Mesenchymal stem cell (in vitro differentiated cells and primary cell): ENCODE measurements at regions not wholly inside any gene's neighbourhood (a gene's known extent, or its start where the extent isn't known, plus 50 kb on each side); places are given as distances from the start of the nearest gene placed in this dataset.

Experiments
- DNase-seq: peaks from one replicate; pipeline ENCODE4 v3.0.0-alpha.2; 2013
- H2AFZ ChIP-seq: one replicate; pipeline ENCODE4 v1.6.1; 2013; ENCODE audit warnings: low read depth, mild to moderate bottlenecking, control low read depth, inconsistent platforms, low read length, moderate library complexity
- H2AK5ac ChIP-seq: 2 replicates; pipeline ENCODE4 v1.6.1; 2013; ENCODE audit warnings: low read length, moderate library complexity, mild to moderate bottlenecking, inconsistent platforms; ENCODE audit not compliant: severe bottlenecking
- H2BK120ac ChIP-seq: one replicate; pipeline ENCODE4 v1.6.1; 2013; ENCODE audit warnings: low read depth, mild to moderate bottlenecking, inconsistent platforms, low read length, moderate library complexity
- H2BK12ac ChIP-seq, 2 experiments: one replicate each; pipeline ENCODE4 v1.6.1; 2013; ENCODE audit warnings: inconsistent platforms in 2 of 2, low read length in 2 of 2, mild to moderate bottlenecking in 2 of 2, moderate library complexity in 2 of 2, control low read depth in 1 of 2
- H2BK15ac ChIP-seq: one replicate; pipeline ENCODE4 v1.6.1; 2013; ENCODE audit warnings: mild to moderate bottlenecking, low read depth, inconsistent platforms; ENCODE audit not compliant: poor library complexity, severe bottlenecking
- H2BK5ac ChIP-seq: 2 replicates; pipeline ENCODE4 v1.6.1; 2013; ENCODE audit warnings: low read depth, mild to moderate bottlenecking, low read length, control low read depth, inconsistent platforms; ENCODE audit not compliant: poor library complexity, severe bottlenecking
- H3K14ac ChIP-seq, 2 experiments: one replicate each; pipeline ENCODE4 v1.6.1; 2013; ENCODE audit warnings: inconsistent platforms in 2 of 2, low read length in 2 of 2, control low read depth in 1 of 2, mild to moderate bottlenecking in 1 of 2, moderate library complexity in 1 of 2
- H3K18ac ChIP-seq, 2 experiments: one replicate each; pipeline ENCODE4 v1.6.1; 2013; ENCODE audit warnings: inconsistent platforms in 2 of 2, low read length in 2 of 2, control low read depth in 1 of 2, low read depth in 1 of 2, mild to moderate bottlenecking in 1 of 2
- H3K23ac ChIP-seq, 2 experiments: one replicate each; pipeline ENCODE4 v1.6.1; 2013; ENCODE audit warnings: inconsistent platforms in 2 of 2, low read length in 2 of 2, mild to moderate bottlenecking in 2 of 2, moderate library complexity in 2 of 2, control low read depth in 1 of 2
- H3K27ac ChIP-seq: 2 replicates; pipeline ENCODE4 v1.5.1; 2013; ENCODE audit warnings: mild to moderate bottlenecking, moderate library complexity, low read length, control low read depth, inconsistent platforms; ENCODE audit not compliant: poor library complexity, severe bottlenecking
- H3K27me3 ChIP-seq, 2 experiments: 2 replicates each; pipeline versions ENCODE4 v1.6.1 to v1.7.0; 2013; ENCODE audit warnings: low read length in 2 of 2, mild to moderate bottlenecking in 2 of 2, moderate library complexity in 2 of 2, control low read depth in 1 of 2, inconsistent platforms in 1 of 2; ENCODE audit not compliant: control insufficient read depth in 1 of 2, insufficient read depth in 1 of 2
- H3K36me3 ChIP-seq, 2 experiments: 2 replicates each; pipeline versions ENCODE4 v1.6.1 to v1.7.0; 2013; ENCODE audit warnings: low read length in 2 of 2, control low read depth in 1 of 2, inconsistent platforms in 1 of 2, low read depth in 1 of 2, mild to moderate bottlenecking in 1 of 2; ENCODE audit not compliant: insufficient read depth in 2 of 2, control insufficient read depth in 1 of 2
- H3K4ac ChIP-seq, 2 experiments: one replicate each; pipeline ENCODE4 v1.6.1; 2013; ENCODE audit warnings: inconsistent platforms in 2 of 2, low read length in 2 of 2, mild to moderate bottlenecking in 2 of 2, moderate library complexity in 2 of 2, control low read depth in 1 of 2, low read depth in 1 of 2
- H3K4me1 ChIP-seq: 2 replicates; pipeline ENCODE4 v1.6.1; 2013; ENCODE audit warnings: low read depth, low read length, control low read depth; ENCODE audit not compliant: control insufficient read depth, insufficient read depth
- H3K4me2 ChIP-seq: 2 replicates; pipeline ENCODE4 v1.6.1; 2013; ENCODE audit warnings: low read length, mild to moderate bottlenecking, inconsistent platforms; ENCODE audit not compliant: poor library complexity, severe bottlenecking
- H3K4me3 ChIP-seq, 2 experiments: 2 replicates each; pipeline versions ENCODE4 v1.5.1 to v1.7.0; 2013; ENCODE audit warnings: low read length in 2 of 2, mild to moderate bottlenecking in 2 of 2, control low read depth in 1 of 2, low read depth in 1 of 2; ENCODE audit not compliant: insufficient read depth in 1 of 2
- H3K79me1 ChIP-seq: replicated peaks from 2 replicates; pipeline ENCODE4 v1.6.1; 2013; ENCODE audit warnings: mild to moderate bottlenecking, control low read depth, low read length, inconsistent platforms; ENCODE audit not compliant: poor library complexity, severe bottlenecking
- H3K9ac ChIP-seq: 2 replicates; pipeline ENCODE4 v1.7.0; 2013; ENCODE audit warnings: mild to moderate bottlenecking, low read length, moderate library complexity
- H3K9me3 ChIP-seq: 2 replicates; pipeline ENCODE4 v1.7.0; 2013; ENCODE audit warnings: mild to moderate bottlenecking, low read length; ENCODE audit not compliant: control insufficient read depth
- H4K8ac ChIP-seq: one replicate; pipeline ENCODE4 v1.6.1; 2013; ENCODE audit warnings: inconsistent platforms, mild to moderate bottlenecking, low read length, moderate library complexity
- H4K91ac ChIP-seq: one replicate; pipeline ENCODE4 v1.6.1; 2013; ENCODE audit warnings: mild to moderate bottlenecking, low read length, inconsistent platforms
- WGBS: methylation state at CpG from one replicate; pipeline ENCODE4 v1.1.7; 2013; ENCODE audit warnings: mixed read lengths; 5-methylcytosine and 5-hydroxymethylcytosine counted together

DNA sequence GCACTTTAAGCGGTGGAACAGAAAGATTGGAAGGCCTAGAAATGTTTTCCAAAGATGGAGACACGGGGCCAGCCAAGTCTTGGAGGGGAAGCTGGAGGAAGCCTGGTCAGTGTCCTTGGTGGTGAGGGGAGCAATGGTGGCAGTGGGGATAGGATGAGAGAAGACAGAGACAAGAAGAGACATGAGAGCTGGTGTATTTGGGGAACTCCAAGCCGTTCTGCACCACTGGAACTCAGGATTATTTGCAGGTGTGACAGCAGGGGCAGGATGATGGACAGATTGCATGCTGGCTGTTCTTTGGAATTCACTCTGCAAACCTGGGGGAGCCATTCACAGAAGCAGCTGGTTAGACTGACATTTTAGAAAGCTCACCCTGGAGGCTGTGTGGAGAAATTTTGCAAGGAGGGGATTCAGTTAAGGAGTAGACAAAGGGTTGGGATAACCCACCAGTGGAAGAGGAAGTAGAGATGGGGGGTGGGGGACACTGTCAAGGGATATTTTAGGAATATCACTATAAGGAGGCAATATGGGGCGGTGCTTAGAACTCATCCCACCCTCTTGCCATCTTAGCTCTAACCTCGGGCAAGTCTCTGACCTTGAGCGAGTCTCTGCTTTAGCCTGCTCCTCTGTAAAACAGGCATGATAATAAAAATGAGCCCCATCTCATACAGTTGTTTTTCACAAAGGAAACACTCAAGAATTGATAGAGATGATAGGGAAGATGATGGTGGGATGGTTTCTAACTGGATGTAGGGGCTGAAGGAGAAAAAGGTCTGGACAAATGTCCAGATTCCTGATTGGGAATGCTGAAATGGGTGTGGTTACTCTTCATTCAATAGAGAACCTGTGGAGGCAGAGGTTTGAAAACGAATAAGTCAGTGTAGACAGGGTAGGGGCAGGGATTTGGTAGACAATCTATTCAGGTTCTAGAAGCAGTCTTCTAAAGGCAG, 175.8 kb downstream of the MYCN start:
- Histone ChIP-seq H2BK120ac (no peak overlapping the region), H3K27ac (no peak overlapping the region), H3K4me2 (no peak overlapping the region), H3K23ac (no peak overlapping the region), H4K8ac (no peak overlapping the region), H2AK5ac (no peak overlapping the region), H2BK12ac (no peak overlapping the region), H2BK5ac (no peak overlapping the region), H3K79me1 (no peaks in the 10 kb centered on the region), H2AFZ (no peak overlapping the region), H3K27me3 (no peaks in the 10 kb centered on the region), H2BK15ac (no peak overlapping the region), H3K4ac (no peak overlapping the region), H3K9me3 (peaks cover 1% of the 10 kb centered on the region), H3K4me1 (no peaks in the 10 kb centered on the region), H3K36me3 (no peaks in the 10 kb centered on the region), H3K4me3 (no peak overlapping the region), H3K18ac (no peak overlapping the region), H3K9ac (no peak overlapping the region), H3K14ac (no peak overlapping the region), H4K91ac (no peak overlapping the region)
- WGBS, result 75% methylated on average over 7 of the region's 7 CpGs
- no peak for DNase-seq

- Histone ChIP-seq H4K91ac (no peak overlapping the region), H3K4me2 (no peak overlapping the region)
- no peak for DNase-seq
These were observed 174.9 kb downstream of the MYCN start for GRCh38 chr2:16115291-16115690.

GRCh38 chr2:16114836-16115235, 174.5 kb downstream of the MYCN start:
- H3K79me1 ChIP-seq, result no peaks in the 10 kb centered on the region
- no peak overlapping the region for H2BK15ac ChIP-seq
- no peak overlapping the region for H3K27ac ChIP-seq
- H4K91ac ChIP-seq, result no peak overlapping the region
- H3K27me3 ChIP-seq, result no peaks in the 10 kb centered on the region
- H3K4me1 ChIP-seq, result no peaks in the 10 kb centered on the region
- no peak overlapping the region for H3K18ac ChIP-seq
- no peaks in the 10 kb centered on the region for H3K9me3 ChIP-seq
- DNase-seq, result no peak
- no peak overlapping the region for H3K9ac ChIP-seq
- no peak overlapping the region for H2AFZ ChIP-seq
- no peaks in the 10 kb centered on the region for H3K36me3 ChIP-seq
- H4K8ac ChIP-seq, result no peak overlapping the region
- H2AK5ac ChIP-seq, result no peak overlapping the region
- 84% methylated on average over 7 of the region's 8 CpGs for WGBS
- H3K4me2 ChIP-seq, result no peak overlapping the region
- H2BK12ac ChIP-seq, result no peak overlapping the region
- no peak overlapping the region for H3K4me3 ChIP-seq
- no peak overlapping the region for H2BK5ac ChIP-seq
- H3K23ac ChIP-seq, result no peak overlapping the region
- H3K14ac ChIP-seq, result no peak overlapping the region
- no peak overlapping the region for H2BK120ac ChIP-seq
- H3K4ac ChIP-seq, result no peak overlapping the region

More at GRCh38 chr2:16115291-16115690, 174.9 kb downstream of the MYCN start:
- no peaks in the 10 kb centered on the region for H3K36me3 ChIP-seq
- H2BK5ac ChIP-seq, result no peak overlapping the region
- H2AFZ ChIP-seq, result no peak overlapping the region
- H3K23ac ChIP-seq, result no peak overlapping the region
- no peak overlapping the region for H3K18ac ChIP-seq
- H3K4me3 ChIP-seq, result no peak overlapping the region
- 90% methylated on average over 2 of the region's 4 CpGs for WGBS
- no peaks in the 10 kb centered on the region for H3K4me1 ChIP-seq
- H3K79me1 ChIP-seq, result no peaks in the 10 kb centered on the region
- no peaks in the 10 kb centered on the region for H3K27me3 ChIP-seq
- H2AK5ac ChIP-seq, result no peak overlapping the region
- H2BK12ac ChIP-seq, result no peak overlapping the region
- H2BK15ac ChIP-seq, result no peak overlapping the region
- H3K27ac ChIP-seq, result no peak overlapping the region
- H3K14ac ChIP-seq, result no peak overlapping the region
- no peak overlapping the region for H3K4ac ChIP-seq
- no peak overlapping the region for H3K9ac ChIP-seq
- H4K8ac ChIP-seq, result no peak overlapping the region
- no peaks in the 10 kb centered on the region for H3K9me3 ChIP-seq
- no peak overlapping the region for H2BK120ac ChIP-seq

DNA sequence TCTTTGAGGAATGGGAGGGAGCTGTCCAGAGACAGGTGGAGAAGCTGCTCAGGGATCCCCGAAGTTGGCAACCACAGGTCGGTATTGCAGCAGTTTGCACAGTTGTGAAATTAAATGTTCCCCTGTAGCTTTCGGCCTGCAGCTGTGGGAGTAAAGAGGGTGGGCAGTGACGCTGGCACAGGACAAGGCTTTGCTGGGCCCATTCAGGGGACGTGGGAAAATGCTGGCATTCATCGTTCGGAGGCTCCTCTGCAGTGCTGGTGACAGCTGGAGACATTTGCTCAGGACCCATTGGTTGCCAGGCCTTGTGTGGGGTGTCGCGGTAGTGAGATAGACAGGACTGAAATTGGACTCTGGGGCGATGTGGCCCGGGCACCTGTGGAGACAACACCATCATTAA, 173.7 kb downstream of the MYCN start:
- H3K4me3 ChIP-seq, result no peak overlapping the region
- H3K4ac ChIP-seq, result no peak overlapping the region
- no peak overlapping the region for H3K18ac ChIP-seq
- 86% methylated on average over 11 of the region's 11 CpGs for WGBS
- no peaks in the 10 kb centered on the region for H3K79me1 ChIP-seq
- H3K27me3 ChIP-seq, result no peaks in the 10 kb centered on the region
- H3K9ac ChIP-seq, result no peak overlapping the region
- no peak overlapping the region for H2BK12ac ChIP-seq
- H3K9me3 ChIP-seq, result no peaks in the 10 kb centered on the region
- no peak overlapping the region for H3K4me2 ChIP-seq
- no peak overlapping the region for H2AK5ac ChIP-seq
- no peak overlapping the region for H4K8ac ChIP-seq
- no peak overlapping the region for H2BK5ac ChIP-seq
- DNase-seq, result no peak
- H3K23ac ChIP-seq, result no peak overlapping the region
- no peak overlapping the region for H2BK15ac ChIP-seq
- no peak overlapping the region for H2BK120ac ChIP-seq
- no peaks in the 10 kb centered on the region for H3K36me3 ChIP-seq
- no peak overlapping the region for H3K27ac ChIP-seq
- no peak overlapping the region for H2AFZ ChIP-seq
- H3K4me1 ChIP-seq, result no peaks in the 10 kb centered on the region
- no peak overlapping the region for H3K14ac ChIP-seq
- H4K91ac ChIP-seq, result no peak overlapping the region
